Brain microvascular endothelial cell (primary cell): ENCODE measurements at regions not wholly inside any gene's neighbourhood (a gene's known extent, or its start where the extent isn't known, plus 50 kb on each side); places are given as distances from the start of the nearest gene placed in this dataset.
"Not testable (repeated sequence)": the region's sequence is repeated elsewhere in the genome, so short reads cannot be mapped to it uniquely, and the experiment has no call there.

Experiments
- DNase-seq: peaks from one replicate; pipeline ENCODE4 v3.0.0-alpha.2; 2020
- H3K27ac ChIP-seq: fragments of 250-450 bp; sonication (Bioruptor Pico); 2 replicates; pipeline ENCODE4 v1.5.1; 2020; ENCODE audit warnings: mild to moderate bottlenecking, moderate library complexity
- H3K27me3 ChIP-seq: fragments of 250-450 bp; sonication (Bioruptor Pico); replicated peaks from 2 replicates; pipeline ENCODE4 v1.5.1; 2020; ENCODE audit warnings: mild to moderate bottlenecking
- H3K36me3 ChIP-seq: fragments of 250-450 bp; sonication (Bioruptor Pico); replicated peaks from 2 replicates; pipeline ENCODE4 v1.5.1; 2020; ENCODE audit warnings: mild to moderate bottlenecking
- H3K4me3 ChIP-seq: 2 replicates; pipeline ENCODE4 v1.5.1; 2011; ENCODE audit warnings: low read depth, mild to moderate bottlenecking, control low read depth, low read length, moderate library complexity
- in situ Hi-C: cut with HindIII; loops from 2 replicates; pipeline ENCODE4 v1.10.0; 2017; ENCODE audit warnings: low sequenced_read_pairs, low pct_ligation_motif_present
- TF ChIP-seq, protein P1 (sequence below): IDR thresholded peaks from 2 replicates; pipeline ENCODE4 v1.5.1; 2011; ENCODE audit warnings: low read depth, mild to moderate bottlenecking, moderate library complexity, low read length, control low read depth, inconsistent platforms; ENCODE audit errors: missing control alignments

DNA sequence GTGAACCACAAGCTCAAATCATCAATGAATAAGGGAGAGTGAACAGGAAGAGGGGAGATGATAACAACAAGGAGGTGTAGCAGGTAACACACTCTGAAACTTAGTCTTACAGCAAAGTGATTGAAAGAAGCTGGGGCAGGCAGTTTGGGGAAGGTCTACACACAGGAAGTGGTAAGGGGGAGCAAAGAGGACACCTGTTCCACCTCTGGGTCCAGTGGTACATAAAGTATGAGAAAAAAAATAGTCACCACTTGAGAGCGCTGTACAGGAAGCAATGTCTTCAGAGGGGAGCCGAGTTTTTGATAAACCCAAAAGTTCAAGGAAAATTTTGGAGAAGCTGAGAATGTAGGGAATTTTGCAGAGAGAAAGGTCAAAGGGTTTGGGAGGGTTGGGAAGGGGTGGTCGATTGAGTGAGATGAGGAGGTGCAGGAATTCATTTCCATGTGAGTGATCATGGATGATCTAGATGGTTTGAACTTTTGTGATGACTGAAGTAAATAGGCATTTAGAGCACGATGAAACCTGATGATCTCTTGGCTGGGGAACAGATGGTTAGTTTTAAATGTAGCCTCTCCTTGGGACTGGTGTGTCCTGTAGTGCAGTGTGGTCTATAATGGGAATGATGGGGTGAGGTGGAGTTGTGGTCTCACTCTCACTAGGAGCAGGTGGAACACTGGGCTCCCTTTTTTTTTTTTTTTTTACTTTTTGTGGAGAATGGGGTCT is 142.0 kb downstream of the RBMX2 start:
- no peak overlapping the region for H3K4me3 ChIP-seq
- in situ Hi-C loops: no loop called here
- no peak overlapping the region for H3K27ac ChIP-seq
- DNase-seq: no peak
- H3K27me3 ChIP-seq: no peaks in the 10 kb centered on the region
- no peaks in the 10 kb centered on the region for H3K36me3 ChIP-seq
- TF ChIP-seq, protein P1, sequence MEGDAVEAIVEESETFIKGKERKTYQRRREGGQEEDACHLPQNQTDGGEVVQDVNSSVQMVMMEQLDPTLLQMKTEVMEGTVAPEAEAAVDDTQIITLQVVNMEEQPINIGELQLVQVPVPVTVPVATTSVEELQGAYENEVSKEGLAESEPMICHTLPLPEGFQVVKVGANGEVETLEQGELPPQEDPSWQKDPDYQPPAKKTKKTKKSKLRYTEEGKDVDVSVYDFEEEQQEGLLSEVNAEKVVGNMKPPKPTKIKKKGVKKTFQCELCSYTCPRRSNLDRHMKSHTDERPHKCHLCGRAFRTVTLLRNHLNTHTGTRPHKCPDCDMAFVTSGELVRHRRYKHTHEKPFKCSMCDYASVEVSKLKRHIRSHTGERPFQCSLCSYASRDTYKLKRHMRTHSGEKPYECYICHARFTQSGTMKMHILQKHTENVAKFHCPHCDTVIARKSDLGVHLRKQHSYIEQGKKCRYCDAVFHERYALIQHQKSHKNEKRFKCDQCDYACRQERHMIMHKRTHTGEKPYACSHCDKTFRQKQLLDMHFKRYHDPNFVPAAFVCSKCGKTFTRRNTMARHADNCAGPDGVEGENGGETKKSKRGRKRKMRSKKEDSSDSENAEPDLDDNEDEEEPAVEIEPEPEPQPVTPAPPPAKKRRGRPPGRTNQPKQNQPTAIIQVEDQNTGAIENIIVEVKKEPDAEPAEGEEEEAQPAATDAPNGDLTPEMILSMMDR: no peak

DNA sequence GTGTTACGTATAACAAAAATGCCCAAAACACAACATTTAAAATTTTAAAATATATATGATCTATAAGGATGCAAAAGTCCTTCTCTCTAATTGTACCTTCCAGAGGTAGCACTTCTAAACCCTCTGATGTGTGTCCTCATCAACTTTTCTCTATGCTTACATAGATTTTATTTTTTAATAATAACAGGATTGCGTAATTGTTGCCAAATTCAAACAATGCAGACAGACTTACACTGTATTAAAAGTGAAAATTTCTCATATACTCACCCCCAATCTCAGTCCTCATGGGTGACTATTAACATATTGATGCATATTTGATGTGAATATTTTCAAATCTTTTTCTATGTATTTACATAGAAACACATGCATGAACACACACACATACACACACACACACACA is 144.0 kb downstream of the RBMX2 start:
- TF ChIP-seq, protein P1: no peak
- in situ Hi-C loops: no loop called here
- Histone ChIP-seq H3K27me3 (no peaks in the 10 kb centered on the region), H3K36me3 (no peaks in the 10 kb centered on the region), H3K27ac (no peak overlapping the region), H3K4me3 (no peak overlapping the region)
- DNase-seq: no peak

DNA sequence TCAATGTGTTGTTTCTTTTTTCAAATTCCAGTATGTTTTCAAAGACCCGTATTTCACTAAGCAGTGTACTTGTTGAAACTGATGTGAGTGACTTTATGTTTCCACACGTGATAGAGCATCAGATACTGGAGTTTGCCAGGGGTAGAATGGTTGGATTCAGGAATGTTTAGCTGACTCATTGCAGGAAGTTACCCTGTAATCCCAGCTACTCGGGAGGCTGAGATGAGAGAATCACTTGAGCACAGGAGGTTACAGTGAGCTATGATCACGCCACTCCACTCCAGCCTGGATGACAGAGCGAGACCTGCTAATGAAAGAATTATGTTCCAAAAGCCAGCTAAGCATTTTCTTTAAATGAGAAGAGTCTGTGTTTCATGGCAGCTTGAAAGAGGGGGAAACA is 147.6 kb downstream of the RBMX2 start:
- peak; percentile 2 for DNase-seq
- H3K4me3 ChIP-seq, H3K36me3 ChIP-seq, H3K27ac ChIP-seq, in situ Hi-C loops, H3K27me3 ChIP-seq: not testable (repeated sequence)

DNA sequence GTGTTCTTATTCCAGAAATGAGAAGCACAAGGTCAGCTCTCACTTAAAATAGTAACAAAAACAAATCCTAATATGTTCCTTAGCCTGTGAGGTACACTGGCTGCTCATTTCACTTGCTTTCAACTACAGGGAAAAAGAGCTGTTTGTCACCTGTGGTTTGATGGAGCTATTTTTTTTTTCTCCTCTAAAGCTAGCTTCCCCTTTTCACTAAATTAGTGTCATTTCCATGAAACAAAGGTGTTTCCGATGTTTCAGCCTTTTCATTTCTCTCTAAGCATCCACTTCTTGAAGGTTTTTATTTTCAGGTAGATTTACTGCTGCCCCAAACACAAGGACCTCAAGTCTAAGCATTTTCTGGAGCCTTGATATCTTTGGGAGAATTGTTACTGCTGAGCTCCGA is 148.6 kb downstream of the RBMX2 start:
- no peaks in the 10 kb centered on the region for H3K27me3 ChIP-seq
- no peaks in the 10 kb centered on the region for H3K36me3 ChIP-seq
- H3K27ac ChIP-seq: no peak overlapping the region
- no peak overlapping the region for H3K4me3 ChIP-seq
- in situ Hi-C loops: no loop called here
- TF ChIP-seq, protein P1: no peak
- DNase-seq: no peak

DNA sequence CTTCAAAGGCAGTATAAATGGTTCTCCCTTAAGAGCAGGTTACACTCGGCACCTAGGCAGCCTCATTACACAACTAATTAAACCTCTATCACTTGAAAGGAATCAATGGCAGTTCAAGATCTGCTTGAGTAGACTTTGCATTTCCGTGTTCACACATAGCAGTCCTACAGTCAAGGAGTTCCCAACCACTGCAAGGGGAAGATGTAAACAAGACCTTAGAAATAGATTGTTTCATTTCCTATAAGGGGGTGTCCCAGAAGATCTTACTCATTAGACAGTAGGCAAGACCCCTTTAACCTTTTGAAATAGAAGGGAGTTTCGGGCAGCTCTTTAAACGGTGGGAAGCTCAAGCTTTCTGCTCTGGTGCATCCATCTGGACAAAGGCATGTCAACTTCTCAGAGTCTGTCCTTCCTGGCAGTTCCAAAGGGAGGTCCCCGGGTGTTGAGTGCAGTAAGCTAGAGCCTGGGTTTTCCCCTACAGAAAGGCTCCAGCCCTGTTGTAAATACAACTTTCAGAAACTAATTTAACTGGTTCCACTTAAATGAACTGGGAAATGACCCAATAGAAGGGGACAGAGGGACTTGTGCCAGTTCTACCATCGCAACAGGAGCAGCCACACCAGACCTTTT is 150.8 kb downstream of the RBMX2 start:
- H3K36me3 ChIP-seq: no peaks in the 10 kb centered on the region
- H3K27me3 ChIP-seq: no peaks in the 10 kb centered on the region
- no peak overlapping the region for H3K4me3 ChIP-seq
- no peak overlapping the region for H3K27ac ChIP-seq
- TF ChIP-seq, protein P1: no peak
- in situ Hi-C loops: no loop called here
- DNase-seq: no peak

DNA sequence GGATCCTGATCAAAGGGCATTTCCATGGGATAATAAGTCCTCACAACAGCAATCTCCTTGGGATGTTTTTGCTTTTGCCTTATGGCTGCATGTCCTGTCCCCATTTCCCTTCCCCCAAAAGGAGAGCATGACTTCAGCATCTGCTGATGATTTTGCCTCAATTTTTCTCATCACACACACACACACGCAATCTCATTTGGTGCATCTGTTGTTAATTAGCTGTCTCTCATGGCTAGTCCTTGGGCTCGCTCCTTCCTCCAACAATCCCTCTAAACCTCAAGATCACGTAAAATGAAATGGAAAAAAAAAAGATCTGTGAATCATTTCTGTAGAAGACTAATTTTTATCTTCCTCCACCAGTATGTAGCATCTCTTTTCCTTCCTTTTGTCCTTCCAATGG is 153.6 kb downstream of the RBMX2 start:
- in situ Hi-C loops: no loop called here
- Histone ChIP-seq H3K27ac (no peak overlapping the region), H3K36me3 (no peaks in the 10 kb centered on the region), H3K27me3 (no peaks in the 10 kb centered on the region), H3K4me3 (no peak overlapping the region)
- no peak for DNase-seq
- TF ChIP-seq, protein P1: no peak
